GM13976 (cell line): ENCODE measurements at regions not wholly inside any gene's neighbourhood (a gene's known extent, or its start where the extent isn't known, plus 50 kb on each side); places are given as distances from the start of the nearest gene placed in this dataset.

ENCODE experiments used
- DNase-seq: peaks from one replicate; pipeline ENCODE4 v3.0.0; 2012; ENCODE audit warnings: low spot score
- in situ Hi-C: fragments of 300-500 bp; cut with MboI; formaldehyde crosslinking; loops from one replicate; pipeline ENCODE4 v1.12.0; 2022; ENCODE audit warnings: low sequenced_read_pairs, mixed read lengths, inconsistent platforms; ENCODE audit not compliant: unreplicated experiment
- TF ChIP-seq, protein P1 (sequence below): IDR thresholded peaks from 2 replicates; pipeline ENCODE4 v1.5.1; 2012; ENCODE audit warnings: borderline replicate concordance, mild to moderate bottlenecking; ENCODE audit not compliant: insufficient read depth; ENCODE audit errors: extremely low read depth, missing control alignments, control extremely low read depth

DNA sequence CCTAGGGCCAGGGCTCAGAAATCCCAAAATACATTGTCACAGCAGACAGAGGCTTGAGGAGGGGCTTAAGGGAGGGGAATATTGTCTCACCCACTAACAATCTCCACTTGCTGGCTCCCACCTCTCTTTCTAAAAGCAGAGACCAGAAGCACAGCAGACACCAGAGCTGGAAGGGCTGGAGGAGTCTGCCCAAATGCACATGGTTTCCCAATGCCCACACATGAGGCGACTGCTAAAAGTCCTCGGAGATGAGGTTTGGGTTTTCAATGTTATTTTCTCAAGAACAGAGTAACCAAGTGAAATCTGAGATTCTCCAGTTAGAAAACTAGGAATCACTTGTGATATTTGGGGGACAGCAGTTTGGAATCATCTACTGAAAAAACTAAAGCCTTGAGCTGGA is 325.6 kb upstream of the JARID2 start:
- no peak for DNase-seq
- in situ Hi-C loops = no loop called here
- TF ChIP-seq, protein P1, sequence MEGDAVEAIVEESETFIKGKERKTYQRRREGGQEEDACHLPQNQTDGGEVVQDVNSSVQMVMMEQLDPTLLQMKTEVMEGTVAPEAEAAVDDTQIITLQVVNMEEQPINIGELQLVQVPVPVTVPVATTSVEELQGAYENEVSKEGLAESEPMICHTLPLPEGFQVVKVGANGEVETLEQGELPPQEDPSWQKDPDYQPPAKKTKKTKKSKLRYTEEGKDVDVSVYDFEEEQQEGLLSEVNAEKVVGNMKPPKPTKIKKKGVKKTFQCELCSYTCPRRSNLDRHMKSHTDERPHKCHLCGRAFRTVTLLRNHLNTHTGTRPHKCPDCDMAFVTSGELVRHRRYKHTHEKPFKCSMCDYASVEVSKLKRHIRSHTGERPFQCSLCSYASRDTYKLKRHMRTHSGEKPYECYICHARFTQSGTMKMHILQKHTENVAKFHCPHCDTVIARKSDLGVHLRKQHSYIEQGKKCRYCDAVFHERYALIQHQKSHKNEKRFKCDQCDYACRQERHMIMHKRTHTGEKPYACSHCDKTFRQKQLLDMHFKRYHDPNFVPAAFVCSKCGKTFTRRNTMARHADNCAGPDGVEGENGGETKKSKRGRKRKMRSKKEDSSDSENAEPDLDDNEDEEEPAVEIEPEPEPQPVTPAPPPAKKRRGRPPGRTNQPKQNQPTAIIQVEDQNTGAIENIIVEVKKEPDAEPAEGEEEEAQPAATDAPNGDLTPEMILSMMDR = no peak

DNA sequence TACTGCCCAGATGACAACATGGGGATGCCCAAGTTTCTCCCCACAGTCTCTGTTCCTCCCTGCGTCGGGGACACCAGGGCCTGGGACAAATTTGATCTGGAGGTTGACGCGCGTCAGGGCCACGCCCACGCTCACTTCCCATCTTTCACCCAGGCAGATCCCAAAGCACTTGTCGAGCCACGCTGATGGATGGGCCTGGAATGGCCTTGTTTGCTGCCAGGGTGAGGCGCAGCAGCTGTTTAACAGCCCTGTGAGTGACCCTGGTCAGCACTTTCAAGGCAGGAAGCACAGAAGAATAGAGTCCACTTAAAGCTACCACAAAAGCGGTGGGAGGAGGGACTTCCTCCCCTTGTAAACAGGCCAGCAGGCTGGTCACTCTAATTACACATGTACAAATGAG is 324.7 kb upstream of the JARID2 start:
- DNase-seq = no peak
- TF ChIP-seq, protein P1 = no peak
- in situ Hi-C loops = no loop called here

- no peak for DNase-seq
- TF ChIP-seq, protein P1 = no peak
- in situ Hi-C loops = no loop called here
These were observed 323.8 kb upstream of the JARID2 start for GRCh38 chr6:14921878-14922671.

DNA sequence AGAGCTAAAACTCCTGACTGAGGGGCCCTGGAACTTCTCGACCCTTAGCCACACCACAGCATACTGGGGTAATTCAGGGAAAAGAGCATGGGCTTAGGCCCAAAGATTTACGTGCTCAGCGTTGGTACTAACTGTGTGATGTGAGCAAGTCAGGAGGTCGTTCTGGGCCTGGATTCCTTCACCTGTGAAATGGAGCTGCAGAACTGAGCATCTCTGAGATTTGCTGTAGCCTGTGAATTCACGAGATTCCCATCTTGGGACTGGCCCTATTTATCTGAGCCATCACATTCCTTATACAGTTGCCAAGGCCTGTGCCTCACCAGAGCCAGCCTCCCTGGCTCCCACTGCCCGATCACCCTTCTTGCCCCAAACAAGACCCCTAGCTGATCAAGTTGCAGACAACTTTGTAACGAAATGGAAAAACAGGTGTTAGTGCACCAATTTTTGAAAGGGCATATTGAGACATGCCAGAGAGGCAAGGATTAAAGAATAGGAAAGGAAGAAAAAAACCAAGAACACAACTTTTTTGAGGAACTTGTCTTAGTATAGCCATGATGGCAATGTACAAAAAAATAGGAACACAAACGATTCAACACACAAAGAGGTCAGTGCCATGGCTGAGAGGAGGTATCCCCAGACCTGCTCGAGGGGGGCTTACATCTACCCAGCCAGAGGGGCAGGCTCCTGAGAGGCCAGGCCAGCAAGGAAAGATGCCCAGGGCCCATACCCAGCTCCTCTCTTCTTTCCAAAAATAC is 323.0 kb upstream of the JARID2 start:
- in situ Hi-C loops = no loop called here
- TF ChIP-seq, protein P1 = no peak
- no peak for DNase-seq

DNA sequence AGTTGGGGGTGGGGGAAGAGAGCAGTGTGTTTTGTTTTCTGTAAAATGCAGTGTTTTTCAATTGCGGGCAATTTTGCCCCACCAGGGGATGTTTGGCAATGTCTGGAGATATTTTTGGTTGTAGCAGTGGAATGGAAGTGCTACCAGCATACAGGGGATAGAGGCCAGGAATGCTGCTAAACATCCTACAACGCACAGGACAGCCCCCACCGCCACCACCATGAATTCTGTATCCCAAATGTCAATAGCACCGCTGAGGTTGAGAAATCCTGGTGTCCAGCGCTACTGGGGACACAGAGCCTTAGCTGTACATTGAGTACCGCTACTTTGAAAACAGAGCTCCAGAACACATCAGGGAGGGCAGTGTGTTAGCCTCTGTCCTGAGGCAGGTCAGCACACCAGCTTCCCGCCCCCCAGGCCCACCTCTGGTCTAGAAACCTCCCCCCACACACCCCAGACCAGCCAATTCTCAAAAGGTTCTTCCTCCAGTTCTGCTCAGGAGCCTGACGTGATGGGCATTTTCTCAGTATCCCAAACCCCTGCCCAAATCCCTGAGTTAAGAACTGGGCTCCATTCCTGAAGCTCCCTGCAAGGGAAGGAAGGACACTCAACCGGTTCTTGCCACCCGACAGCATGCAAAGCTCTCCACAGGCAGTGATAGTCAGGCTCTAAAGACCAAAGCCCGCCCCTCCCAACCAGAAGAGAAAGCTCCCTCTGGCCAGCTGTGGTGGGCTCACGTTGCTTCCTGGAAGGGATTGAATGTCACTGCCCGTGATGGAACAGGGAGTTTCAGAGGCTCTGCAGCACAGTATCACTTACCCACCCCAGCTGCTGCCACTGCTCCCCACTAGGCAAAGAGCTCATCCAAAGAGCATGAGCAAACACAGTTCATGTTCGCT is 321.5 kb upstream of the JARID2 start:
- in situ Hi-C loops = no loop called here

More for the DNA sequence above, 321.5 kb upstream of the JARID2 start:
- no peak for DNase-seq
- TF ChIP-seq, protein P1 = no peak
